ENCODE measurements at regions not wholly inside any gene's neighbourhood (a gene's known extent, or its start where the extent isn't known, plus 50 kb on each side); places are given as distances from the start of the nearest gene placed in this dataset.

DNA sequence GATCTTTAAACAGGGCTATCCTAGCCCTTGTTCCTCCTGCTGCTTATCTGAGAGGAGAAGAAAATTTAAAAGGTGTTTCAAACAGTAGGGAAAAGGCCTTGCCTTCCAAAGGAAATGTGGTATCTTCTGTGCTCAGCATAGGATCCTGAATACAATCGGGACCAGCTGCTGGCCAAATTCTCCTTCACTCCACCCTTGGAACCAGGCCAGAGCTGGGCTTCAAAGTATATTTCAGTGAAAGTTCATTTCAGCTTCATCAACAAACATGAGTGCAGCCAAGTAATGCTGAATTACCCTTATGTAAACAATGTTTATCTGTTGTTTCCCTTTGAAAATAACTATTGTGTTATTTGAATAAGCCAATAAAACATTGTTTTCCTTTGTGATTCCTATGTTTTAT, 146.5 kb upstream of the MEOX2 start:
- TF ChIP-seq POLR2A (IDR thresholded peaks at IDR 0.05; ENCODE audit: low read depth, low read length) = no peak
- TF ChIP-seq POLR2AphosphoS5 (IDR thresholded peaks at IDR 0.05; ENCODE audit: low read depth, low read length) = no peak
- no peak for TF ChIP-seq TAF1 (IDR thresholded peaks at IDR 0.05; ENCODE audit: borderline replicate concordance, low read depth, low read length)

Data from GM12892 (cell line).